H9 (cell line): ENCODE measurements at regions not wholly inside any gene's neighbourhood (a gene's known extent, or its start where the extent isn't known, plus 50 kb on each side); places are given as distances from the start of the nearest gene placed in this dataset.

ENCODE experiments used
- DNase-seq: peaks from one replicate; pipeline ENCODE4 v3.0.0-alpha.2; 2017
- H2AFZ ChIP-seq: one replicate; pipeline ENCODE4 v1.6.1; 2013; ENCODE audit warnings: mild to moderate bottlenecking, low read length, control low read depth, moderate library complexity
- H2AK5ac ChIP-seq: 2 replicates; pipeline ENCODE4 v1.6.1; 2013; ENCODE audit warnings: low read length, control low read depth, mixed read lengths; ENCODE audit not compliant: insufficient read length
- H2BK120ac ChIP-seq: one replicate; pipeline ENCODE4 v1.6.1; 2013; ENCODE audit warnings: low read depth, mild to moderate bottlenecking, low read length, control low read depth, inconsistent platforms; ENCODE audit not compliant: poor library complexity, severe bottlenecking
- H2BK12ac ChIP-seq: 2 replicates; pipeline ENCODE4 v1.6.1; 2013; ENCODE audit warnings: low read length, control low read depth, mixed read lengths, low read depth; ENCODE audit not compliant: insufficient read length
- H2BK15ac ChIP-seq: 2 replicates; pipeline ENCODE4 v1.6.1; 2013; ENCODE audit warnings: low read depth, low read length, control low read depth
- H2BK20ac ChIP-seq: one replicate; pipeline ENCODE4 v1.6.1; 2013; ENCODE audit warnings: low read depth, mild to moderate bottlenecking, low read length, control low read depth, inconsistent platforms; ENCODE audit not compliant: poor library complexity, severe bottlenecking
- H2BK5ac ChIP-seq: 2 replicates; pipeline ENCODE4 v1.6.1; 2013; ENCODE audit warnings: low read length, control low read depth, mixed read lengths; ENCODE audit not compliant: insufficient read length
- H3K14ac ChIP-seq: 2 replicates; pipeline ENCODE4 v1.6.1; 2013; ENCODE audit warnings: low read length, control low read depth; ENCODE audit not compliant: insufficient read depth
- H3K18ac ChIP-seq: 2 replicates; pipeline ENCODE4 v1.6.1; 2013; ENCODE audit warnings: low read depth, mild to moderate bottlenecking, mixed read lengths, low read length, control low read depth; ENCODE audit not compliant: insufficient read length
- H3K23ac ChIP-seq: 2 replicates; pipeline ENCODE4 v1.6.1; 2013; ENCODE audit warnings: low read length, control low read depth, mixed read lengths, low read depth; ENCODE audit not compliant: insufficient read length
- H3K23me2 ChIP-seq: 2 replicates; pipeline ENCODE4 v1.6.1; 2013; ENCODE audit warnings: low read depth, mild to moderate bottlenecking, mixed read lengths, low read length, control low read depth; ENCODE audit not compliant: insufficient read length, poor library complexity, severe bottlenecking
- H3K27ac ChIP-seq: 2 replicates; pipeline ENCODE4 v1.5.1; 2013; ENCODE audit warnings: low read length, control low read depth, mixed read lengths, low read depth; ENCODE audit not compliant: insufficient read length
- H3K27me3 ChIP-seq: 2 replicates; pipeline ENCODE4 v1.6.1; 2013; ENCODE audit warnings: low read length, control low read depth, inconsistent platforms; ENCODE audit not compliant: insufficient read depth
- H3K4ac ChIP-seq: 2 replicates; pipeline ENCODE4 v1.6.1; 2013; ENCODE audit warnings: low read depth, mild to moderate bottlenecking, control low read depth, inconsistent platforms, low read length, moderate library complexity
- H3K4me1 ChIP-seq: 2 replicates; pipeline ENCODE4 v1.6.1; 2013; ENCODE audit warnings: low read length, control low read depth, inconsistent platforms; ENCODE audit not compliant: insufficient read depth
- H3K4me2 ChIP-seq: 2 replicates; pipeline ENCODE4 v1.6.1; 2013; ENCODE audit warnings: low read length, control low read depth, mixed read lengths; ENCODE audit not compliant: insufficient read length, insufficient read depth
- H3K56ac ChIP-seq: 2 replicates; pipeline ENCODE4 v1.6.1; 2013; ENCODE audit warnings: low read depth, mild to moderate bottlenecking, mixed read lengths, low read length, control low read depth; ENCODE audit not compliant: insufficient read length
- H3K79me1 ChIP-seq: 2 replicates; pipeline ENCODE4 v1.6.1; 2013; ENCODE audit warnings: low read depth, mild to moderate bottlenecking, moderate library complexity, low read length, control low read depth, inconsistent platforms; ENCODE audit not compliant: insufficient read depth, poor library complexity, severe bottlenecking
- H3K79me2 ChIP-seq: 2 replicates; pipeline ENCODE4 v1.6.1; 2013; ENCODE audit warnings: low read length, control low read depth, inconsistent platforms; ENCODE audit not compliant: insufficient read depth
- H3K9ac ChIP-seq: 2 replicates; pipeline ENCODE4 v1.6.1; 2013; ENCODE audit warnings: low read length, control low read depth, mixed read lengths; ENCODE audit not compliant: insufficient read length; ENCODE audit errors: extremely low read depth
- H3K9me3 ChIP-seq: one replicate; pipeline ENCODE4 v1.6.1; 2013; ENCODE audit warnings: low read depth, low read length, inconsistent platforms; ENCODE audit not compliant: control insufficient read depth
- H3T11ph ChIP-seq: one replicate; pipeline ENCODE4 v1.6.1; 2013; ENCODE audit warnings: mild to moderate bottlenecking, low read length, control low read depth, inconsistent platforms
- H4K20me1 ChIP-seq: one replicate; pipeline ENCODE4 v1.6.1; 2013; ENCODE audit not compliant: control insufficient read depth, insufficient read length, insufficient read depth
- H4K5ac ChIP-seq: 2 replicates; pipeline ENCODE4 v1.6.1; 2013; ENCODE audit warnings: low read depth, mild to moderate bottlenecking, mixed read lengths, low read length, control low read depth; ENCODE audit not compliant: insufficient read length
- H4K8ac ChIP-seq: replicated peaks from 2 replicates; pipeline ENCODE4 v1.6.1; 2013; ENCODE audit warnings: low read length, control low read depth, mixed read lengths, low read depth; ENCODE audit not compliant: insufficient read length
- H4K91ac ChIP-seq: 2 replicates; pipeline ENCODE4 v1.6.1; 2013; ENCODE audit warnings: low read depth, mild to moderate bottlenecking, moderate library complexity, mixed read lengths, low read length, control low read depth; ENCODE audit not compliant: insufficient read length
- H3K27ac Mint-ChIP-seq, 3 experiments: 2 replicates in 2 of 3; 3 replicates in 1 of 3; pipeline ENCODE4 v1.8.0; 2020 to 2021; ENCODE audit warnings: mixed read lengths in 3 of 3, mild to moderate bottlenecking in 1 of 3, moderate library complexity in 1 of 3
- H3K27me3 Mint-ChIP-seq: 2 replicates; pipeline ENCODE4 v1.8.0; 2021; ENCODE audit warnings: low read depth, mild to moderate bottlenecking, moderate library complexity, mixed read lengths
- H3K36me3 Mint-ChIP-seq, 3 experiments: 2 replicates in 2 of 3; 3 replicates in 1 of 3; pipeline ENCODE4 v1.8.0; 2020 to 2021; ENCODE audit warnings: low read depth in 3 of 3, mixed read lengths in 3 of 3; ENCODE audit not compliant: insufficient read depth in 1 of 3
- H3K4me1 Mint-ChIP-seq, 2 experiments: 2 replicates each; pipeline ENCODE4 v1.8.0; 2020; ENCODE audit warnings: mixed read lengths in 2 of 2
- H3K4me3 Mint-ChIP-seq, 2 experiments: 2 replicates in 1 of 2; 3 replicates in 1 of 2; pipeline ENCODE4 v1.8.0; 2020 to 2021; ENCODE audit warnings: mild to moderate bottlenecking in 2 of 2, mixed read lengths in 2 of 2, moderate library complexity in 1 of 2
- H3K9me3 Mint-ChIP-seq, 2 experiments: 2 replicates in 1 of 2; 3 replicates in 1 of 2; pipeline ENCODE4 v1.8.0; 2020; ENCODE audit warnings: mild to moderate bottlenecking in 2 of 2, mixed read lengths in 2 of 2, moderate library complexity in 1 of 2
- CTCF ChIP-seq: fragments of 200-600 bp; sonication (generic); conservative IDR thresholded peaks from 3 replicates; pipeline ENCODE4 v1.8.0; 2021; ENCODE audit warnings: antibody characterized with exemption, mild to moderate bottlenecking
- WGBS: extraction: QIAGEN DNeasy Blood & Tissue Kit; methylation state at CpG from one replicate; pipeline ENCODE4 v1.1.7; 2013; ENCODE audit warnings: missing lambda C conversion rate, low lambda C conversion rate, mixed read lengths; ENCODE audit not compliant: insufficient read length; ENCODE audit errors: extremely low coverage; 5-methylcytosine and 5-hydroxymethylcytosine counted together

GRCh38 chr7:22591271-22591670 is 91.3 kb upstream of the STEAP1B start:
- H2BK5ac ChIP-seq: no peak overlapping the region
- H3K27me3 Mint-ChIP-seq: no peaks in the 10 kb centered on the region
- no peaks in the 10 kb centered on the region for H3K27me3 ChIP-seq
- no peak for TF ChIP-seq CTCF
- H3K79me1 ChIP-seq: no peaks in the 10 kb centered on the region
- H4K8ac ChIP-seq: no peak overlapping the region
- H2BK12ac ChIP-seq: no peak overlapping the region
- no peak overlapping the region for H2AFZ ChIP-seq
- H4K20me1 ChIP-seq: no peaks in the 10 kb centered on the region
- H3K23me2 ChIP-seq: no peaks in the 10 kb centered on the region
- no peaks in the 10 kb centered on the region for H3K9me3 ChIP-seq
- H3K56ac ChIP-seq: no peak overlapping the region
- H3K4me1 ChIP-seq: peaks cover 16% of the 10 kb centered on the region; the same call in 1 of the 2 replicates
- no peak overlapping the region for H3T11ph ChIP-seq
- H2AK5ac ChIP-seq: no peak overlapping the region
- H3K14ac ChIP-seq: no peak overlapping the region
- no peak for DNase-seq
- H3K4me2 ChIP-seq: no peak overlapping the region
- H2BK15ac ChIP-seq: no peak overlapping the region
- peaks cover 0 to 4% (median 0%) of the 10 kb centered on the region in 3 experiments; a peak in 3 of 7 replicates for H3K36me3 Mint-ChIP-seq
- no peak overlapping the region for H3K4ac ChIP-seq
- H3K18ac ChIP-seq: no peak overlapping the region
- no peak overlapping the region for H3K23ac ChIP-seq
- no peak overlapping the region for H4K5ac ChIP-seq
- no peak overlapping the region for H2BK20ac ChIP-seq
- WGBS: no CpG with 5 or more reads among the region's 2 CpGs
- no peak overlapping the region for H3K4me3 Mint-ChIP-seq
- H3K9me3 Mint-ChIP-seq: peaks cover 2 to 3% of the 10 kb centered on the region in 2 experiments; a peak in 2 of 5 replicates
- H3K79me2 ChIP-seq: no peaks in the 10 kb centered on the region
- no peak overlapping the region for H4K91ac ChIP-seq
- H3K27ac Mint-ChIP-seq: no peak overlapping the region
- no peak overlapping the region for H3K27ac ChIP-seq
- peaks cover 31 to 41% of the 10 kb centered on the region in 2 experiments for H3K4me1 Mint-ChIP-seq
- H2BK120ac ChIP-seq: no peak overlapping the region
- no peak overlapping the region for H3K9ac ChIP-seq
